ENCODE measurements at regions not wholly inside any gene's neighbourhood (a gene's known extent, or its start where the extent isn't known, plus 50 kb on each side); places are given as distances from the start of the nearest gene placed in this dataset.

GRCh38 chr14:34362641-34363251 is 99.3 kb downstream of the SPTSSA start:
- no peak for TF ChIP-seq CTCF (IDR thresholded peaks at IDR 0.05)
- no peak for TF ChIP-seq EP300 (IDR thresholded peaks at IDR 0.05)
- no peak for TF ChIP-seq POLR2AphosphoS5 (IDR thresholded peaks at IDR 0.05)
